ENCODE measurements at regions not wholly inside any gene's neighbourhood (a gene's known extent, or its start where the extent isn't known, plus 50 kb on each side); places are given as distances from the start of the nearest gene placed in this dataset.
A peak's percentile ranks its signal among the peaks of the same experiment; 100 is the strongest.

DNA sequence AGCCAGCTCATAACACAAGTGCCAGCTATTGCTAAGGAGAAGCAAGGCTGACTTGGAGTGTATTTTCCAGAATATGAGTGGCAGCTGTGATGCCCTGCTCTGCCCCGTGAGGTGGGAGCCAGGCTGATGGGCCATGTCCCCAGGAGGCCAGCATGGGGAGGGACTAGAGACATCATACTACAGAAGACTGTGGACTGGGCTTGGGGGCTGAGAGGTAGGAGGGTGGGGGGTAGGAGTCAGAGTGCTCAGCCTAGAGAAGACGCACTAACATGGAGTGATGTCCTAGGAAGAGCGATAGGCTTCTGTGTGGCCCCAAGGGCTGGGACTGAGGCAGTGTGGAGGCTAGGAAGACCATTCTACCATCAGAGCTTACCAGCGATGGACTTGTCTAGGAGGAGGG lies 143.7 kb downstream of the WSCD1 start:
- 86 to 91% (median 89%) methylated on average over 4 of the region's 4 CpGs for WGBS, 3 donors
- DNase-seq (no peak), ATAC-seq (no peak)
- TF ChIP-seq, protein P1, sequence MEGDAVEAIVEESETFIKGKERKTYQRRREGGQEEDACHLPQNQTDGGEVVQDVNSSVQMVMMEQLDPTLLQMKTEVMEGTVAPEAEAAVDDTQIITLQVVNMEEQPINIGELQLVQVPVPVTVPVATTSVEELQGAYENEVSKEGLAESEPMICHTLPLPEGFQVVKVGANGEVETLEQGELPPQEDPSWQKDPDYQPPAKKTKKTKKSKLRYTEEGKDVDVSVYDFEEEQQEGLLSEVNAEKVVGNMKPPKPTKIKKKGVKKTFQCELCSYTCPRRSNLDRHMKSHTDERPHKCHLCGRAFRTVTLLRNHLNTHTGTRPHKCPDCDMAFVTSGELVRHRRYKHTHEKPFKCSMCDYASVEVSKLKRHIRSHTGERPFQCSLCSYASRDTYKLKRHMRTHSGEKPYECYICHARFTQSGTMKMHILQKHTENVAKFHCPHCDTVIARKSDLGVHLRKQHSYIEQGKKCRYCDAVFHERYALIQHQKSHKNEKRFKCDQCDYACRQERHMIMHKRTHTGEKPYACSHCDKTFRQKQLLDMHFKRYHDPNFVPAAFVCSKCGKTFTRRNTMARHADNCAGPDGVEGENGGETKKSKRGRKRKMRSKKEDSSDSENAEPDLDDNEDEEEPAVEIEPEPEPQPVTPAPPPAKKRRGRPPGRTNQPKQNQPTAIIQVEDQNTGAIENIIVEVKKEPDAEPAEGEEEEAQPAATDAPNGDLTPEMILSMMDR (IDR thresholded peaks at IDR 0.05) = no peak
- H3K4me1 ChIP-seq = peaks cover 3% of the 10 kb centered on the region
- intact Hi-C loops (cut with DNase I) = no loop called here
- no peaks in the 10 kb centered on the region for H3K9me3 ChIP-seq
- H3K27ac ChIP-seq = no peak overlapping the region
- peaks cover 0 to 4% (median 0%) of the 10 kb centered on the region in 3 donors for H3K27me3 ChIP-seq (ENCODE audit: insufficient read depth in 3 of 3, low read length in 2 of 3)
- H3K36me3 ChIP-seq (ENCODE audit: insufficient read depth in 1 of 2, low read depth in 1 of 2) = no peaks in the 10 kb centered on the region
- no peak overlapping the region for H3K4me3 ChIP-seq

GRCh38 chr17:6212766-6213165 lies 142.6 kb downstream of the WSCD1 start:
- DNase-seq (no peak), ATAC-seq (peak in 3 of 4 donors; percentile 42 to 72 (median 51))
- H3K4me1 ChIP-seq = peaks cover 3% of the 10 kb centered on the region
- intact Hi-C loops (cut with DNase I) = no loop called here
- H3K27me3 ChIP-seq (ENCODE audit: insufficient read depth in 3 of 3, low read length in 2 of 3) = peaks cover 0 to 4% (median 0%) of the 10 kb centered on the region in 3 donors
- TF ChIP-seq, protein P1 (IDR thresholded peaks at IDR 0.05) = no peak
- H3K9me3 ChIP-seq = no peaks in the 10 kb centered on the region
- no peaks in the 10 kb centered on the region for H3K36me3 ChIP-seq (ENCODE audit: insufficient read depth in 1 of 2, low read depth in 1 of 2)
- no peak overlapping the region for H3K4me3 ChIP-seq
- no peak overlapping the region for H3K27ac ChIP-seq
- 34 to 39% (median 37%) methylated on average over 5 of the region's 5 CpGs for WGBS, 3 donors

DNA sequence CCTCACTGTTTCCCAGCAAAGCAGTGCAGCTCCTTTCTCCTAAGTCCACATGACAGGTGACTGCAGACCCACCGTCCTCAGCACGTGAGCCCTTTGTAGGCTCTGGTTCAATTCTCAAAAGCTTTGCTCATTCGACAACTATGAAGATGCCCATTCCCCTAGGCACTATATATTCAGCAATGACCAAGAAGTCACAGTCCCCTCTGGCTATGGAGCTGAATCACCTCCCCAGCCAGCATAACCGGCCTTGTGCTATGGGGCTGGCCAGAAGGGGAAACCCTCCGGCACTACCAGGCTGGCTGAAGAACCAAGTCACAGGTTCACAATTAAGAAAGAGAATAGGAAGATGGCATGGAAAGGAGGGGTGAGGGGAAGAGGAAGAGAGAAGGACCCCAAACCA lies 139.7 kb downstream of the WSCD1 start:
- intact Hi-C loops (cut with DNase I) = no loop called here
- ATAC-seq = no peak
- Histone ChIP-seq H3K27ac (no peak overlapping the region), H3K36me3 (ENCODE audit: insufficient read depth in 1 of 2, low read depth in 1 of 2) (no peaks in the 10 kb centered on the region), H3K4me1 (peaks cover 3% of the 10 kb centered on the region), H3K9me3 (no peaks in the 10 kb centered on the region), H3K4me3 (no peak overlapping the region), H3K27me3 (ENCODE audit: insufficient read depth in 3 of 3, low read length in 2 of 3) (peaks cover 0 to 8% (median 0%) of the 10 kb centered on the region in 3 donors)
- TF ChIP-seq, protein P1 (IDR thresholded peaks at IDR 0.05) = no peak
- 69 to 77% (median 76%) methylated on average over 5 of the region's 5 CpGs for WGBS, 3 donors
- DNase-seq = no peak

DNA sequence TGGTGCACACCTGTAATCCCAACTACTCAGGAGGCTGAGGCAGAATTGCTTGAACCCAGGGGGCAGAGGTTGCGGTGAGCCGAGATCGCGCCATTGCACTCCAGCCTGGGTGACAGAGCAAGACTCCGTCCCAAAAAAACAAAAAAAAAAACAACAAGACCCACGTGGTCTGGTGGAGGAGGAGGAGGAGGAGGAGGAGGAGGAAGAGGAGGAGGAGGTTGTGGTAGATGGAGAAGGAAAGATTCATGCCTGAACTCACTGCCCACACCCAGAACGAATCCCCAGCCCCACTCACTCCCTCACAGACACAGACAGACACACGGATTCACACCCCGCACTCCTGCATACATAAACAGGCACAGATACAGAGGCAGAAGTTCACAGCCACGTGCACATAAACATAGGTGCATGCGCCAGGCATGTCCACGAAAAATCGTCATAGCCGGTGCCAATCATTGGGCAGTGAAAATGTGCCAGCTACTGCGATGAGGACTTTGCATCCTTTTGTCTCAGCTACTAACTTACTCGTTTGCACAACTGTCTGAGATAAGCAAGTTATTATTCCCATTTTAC lies 138.5 kb downstream of the WSCD1 start:
- peaks cover 0 to 8% (median 0%) of the 10 kb centered on the region in 3 donors for H3K27me3 ChIP-seq (ENCODE audit: insufficient read depth in 3 of 3, low read length in 2 of 3)
- no peaks in the 10 kb centered on the region for H3K9me3 ChIP-seq
- TF ChIP-seq, protein P1 (IDR thresholded peaks at IDR 0.05) = no peak
- ATAC-seq = no peak
- H3K36me3 ChIP-seq (ENCODE audit: insufficient read depth in 1 of 2, low read depth in 1 of 2) = no peaks in the 10 kb centered on the region
- no peak for DNase-seq
- peaks cover 3% of the 10 kb centered on the region for H3K4me1 ChIP-seq
- no peak overlapping the region for H3K4me3 ChIP-seq
- intact Hi-C loops (cut with DNase I) = no loop called here
- 68 to 73% (median 68%) methylated on average over 15 to 16 of the region's 16 CpGs for WGBS, 3 donors
- H3K27ac ChIP-seq = no peak overlapping the region

DNA sequence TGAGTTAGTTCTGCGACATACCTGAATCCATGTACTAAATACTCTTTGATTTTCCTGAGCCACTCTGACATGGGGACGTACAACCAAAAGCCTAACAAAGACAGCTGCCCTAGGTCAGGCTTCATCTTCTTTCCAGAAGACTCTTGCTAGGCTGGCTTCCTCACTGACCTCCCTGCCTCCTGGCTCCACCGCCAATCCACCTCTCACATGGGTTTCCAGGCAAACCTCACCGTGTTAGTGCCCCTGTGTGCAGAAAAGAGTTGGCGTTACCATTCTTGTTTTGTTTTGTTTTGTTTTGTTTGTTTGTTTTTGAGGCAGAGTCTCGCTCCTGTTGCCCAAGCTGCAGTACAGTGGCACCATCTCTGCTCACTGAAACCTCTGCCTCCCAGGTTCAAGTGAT lies 135.3 kb downstream of the WSCD1 start:
- Histone ChIP-seq H3K9me3 (no peaks in the 10 kb centered on the region), H3K36me3 (ENCODE audit: insufficient read depth in 1 of 2, low read depth in 1 of 2) (no peaks in the 10 kb centered on the region), H3K27me3 (ENCODE audit: insufficient read depth in 3 of 3, low read length in 2 of 3) (peaks cover 0 to 16% (median 0%) of the 10 kb centered on the region in 3 donors), H3K4me1 (no peaks in the 10 kb centered on the region), H3K4me3 (no peak overlapping the region), H3K27ac (no peak overlapping the region)
- DNase-seq = no peak
- no peak for ATAC-seq
- intact Hi-C loops (cut with DNase I) = no loop called here
- TF ChIP-seq, protein P1 (IDR thresholded peaks at IDR 0.05) = no peak
- WGBS, 3 donors = 76 to 88% (median 88%) methylated on average over 6 of the region's 6 CpGs

Data from psoas muscle (tissue), 7 donors.